HUDEP-2 (cell line): ENCODE measurements at regions not wholly inside any gene's neighbourhood (a gene's known extent, or its start where the extent isn't known, plus 50 kb on each side); places are given as distances from the start of the nearest gene placed in this dataset.

Experiments used
- DNase-seq, 76 experiments: peaks; one replicate each; lab custom pipeline; 2025; ENCODE audit not compliant: unreplicated experiment in 76 of 76; lab: John Stamatoyannopoulos, UW

DNA sequence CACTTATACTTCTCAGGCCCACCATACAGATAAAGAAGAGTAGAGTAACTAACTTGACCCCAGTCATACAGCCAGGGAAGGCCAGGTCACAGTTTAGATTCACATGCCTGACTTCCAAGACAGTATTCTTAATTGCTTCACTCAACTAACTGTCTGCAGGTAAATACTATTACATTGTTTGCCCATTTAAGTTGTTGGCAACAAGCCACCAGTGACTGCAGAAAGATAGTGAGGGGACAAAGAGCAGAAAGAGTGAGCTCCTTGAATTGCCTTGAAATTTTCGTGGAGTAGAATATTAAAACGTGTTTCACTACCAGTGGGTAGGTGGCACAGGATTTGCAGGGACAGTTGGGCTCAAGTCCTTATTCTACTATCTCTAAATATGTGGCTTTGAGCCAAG, 146.3 kb upstream of the RMST start:
- no peak for DNase-seq

DNA sequence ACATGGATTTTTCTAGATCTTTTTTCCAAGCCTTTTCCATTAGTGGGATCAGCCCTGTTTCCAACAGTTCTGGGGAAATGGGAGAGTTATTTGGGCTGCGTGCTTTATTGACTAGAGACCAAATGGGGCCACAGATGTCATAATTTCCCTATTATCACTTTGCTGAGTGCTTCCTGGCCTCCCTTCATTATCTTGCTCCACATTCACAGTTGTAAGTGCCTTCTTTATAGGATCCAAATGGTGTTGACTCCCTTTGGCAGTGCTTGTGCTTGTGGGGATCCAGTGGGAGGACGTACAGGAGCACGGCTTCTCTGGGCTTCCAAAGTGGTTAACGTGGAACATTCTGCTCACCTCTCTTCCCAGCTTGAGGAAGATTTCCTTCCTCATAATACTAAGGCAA, 141.0 kb upstream of the RMST start:
- no peak for DNase-seq

DNA sequence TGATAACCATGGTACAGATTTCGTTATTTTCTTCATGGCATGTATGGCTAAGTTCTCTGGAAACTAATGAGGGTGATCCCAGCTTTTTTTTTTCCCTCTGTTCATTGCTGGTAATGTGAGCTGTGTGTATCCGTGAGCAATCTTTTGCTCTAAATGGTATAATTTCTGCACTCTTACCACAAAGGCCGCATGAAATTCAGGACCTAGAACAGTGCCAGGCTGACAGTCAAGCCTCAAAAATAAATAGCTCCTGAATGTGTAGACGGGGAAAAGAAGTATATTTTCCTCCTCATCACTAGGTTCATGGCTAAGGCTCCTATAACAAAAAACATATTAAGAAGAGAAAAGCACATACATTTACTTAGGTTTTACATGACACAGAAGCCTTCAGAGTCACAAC, 140.2 kb upstream of the RMST start:
- DNase-seq: no peak

DNA sequence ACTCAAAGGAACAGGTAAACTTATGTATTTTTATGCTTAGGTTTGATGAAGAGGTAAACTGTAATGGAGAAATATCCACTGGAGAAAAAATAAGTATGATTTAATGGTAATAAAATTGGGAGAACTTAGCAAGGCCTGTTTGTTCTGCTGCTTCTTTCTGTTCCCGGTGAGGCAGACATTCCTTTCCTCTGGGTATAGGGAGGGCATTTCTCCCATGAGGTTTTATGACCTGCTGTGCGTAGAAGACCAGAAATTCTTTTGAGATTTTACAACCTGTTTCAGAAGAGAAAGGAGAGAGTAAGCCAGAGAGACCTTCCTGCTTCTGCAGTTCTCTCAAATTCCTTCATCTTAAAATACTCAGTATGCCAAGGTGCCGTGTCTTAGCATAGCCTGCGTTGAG, 139.4 kb upstream of the RMST start:
- no peak for DNase-seq

DNA sequence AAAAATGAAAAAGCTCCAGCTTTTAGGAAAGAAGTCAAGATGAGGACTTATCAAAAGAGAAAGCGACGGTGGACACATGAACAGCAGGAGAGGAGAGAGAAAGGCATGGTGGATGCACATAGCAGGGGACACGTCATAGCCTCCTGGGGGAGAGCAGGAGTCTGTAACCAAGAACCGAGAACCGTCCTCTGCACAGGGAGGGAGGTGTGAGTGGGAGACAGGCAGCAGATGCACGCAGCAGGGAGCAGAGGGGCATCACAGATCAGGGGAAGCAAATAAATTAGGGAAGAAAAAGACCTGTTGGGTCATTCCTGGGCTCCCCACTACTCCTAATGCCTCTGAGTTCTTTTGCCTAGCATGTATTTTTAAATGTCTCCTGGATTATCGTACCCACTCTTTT, 138.1 kb upstream of the RMST start:
- DNase-seq: no peak

DNA sequence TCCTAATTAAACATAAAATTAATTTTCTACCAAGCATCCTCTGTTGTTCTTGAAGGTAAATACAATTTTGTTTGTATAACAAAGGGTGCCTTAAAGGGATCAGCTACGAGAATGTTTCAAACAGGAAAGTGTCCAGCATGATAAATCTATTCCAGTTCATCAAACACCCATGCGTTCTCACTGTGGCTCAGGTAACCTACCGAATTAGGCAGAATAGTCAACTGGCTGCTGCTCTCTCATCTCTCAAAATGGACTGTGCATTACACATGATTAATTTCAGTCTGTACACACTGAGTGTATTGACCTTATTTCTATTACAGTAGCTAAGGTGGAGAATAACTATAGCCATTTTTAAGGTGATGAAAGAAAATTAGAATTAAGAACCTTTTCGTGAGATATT, 127.5 kb upstream of the RMST start:
- no peak for DNase-seq

DNA sequence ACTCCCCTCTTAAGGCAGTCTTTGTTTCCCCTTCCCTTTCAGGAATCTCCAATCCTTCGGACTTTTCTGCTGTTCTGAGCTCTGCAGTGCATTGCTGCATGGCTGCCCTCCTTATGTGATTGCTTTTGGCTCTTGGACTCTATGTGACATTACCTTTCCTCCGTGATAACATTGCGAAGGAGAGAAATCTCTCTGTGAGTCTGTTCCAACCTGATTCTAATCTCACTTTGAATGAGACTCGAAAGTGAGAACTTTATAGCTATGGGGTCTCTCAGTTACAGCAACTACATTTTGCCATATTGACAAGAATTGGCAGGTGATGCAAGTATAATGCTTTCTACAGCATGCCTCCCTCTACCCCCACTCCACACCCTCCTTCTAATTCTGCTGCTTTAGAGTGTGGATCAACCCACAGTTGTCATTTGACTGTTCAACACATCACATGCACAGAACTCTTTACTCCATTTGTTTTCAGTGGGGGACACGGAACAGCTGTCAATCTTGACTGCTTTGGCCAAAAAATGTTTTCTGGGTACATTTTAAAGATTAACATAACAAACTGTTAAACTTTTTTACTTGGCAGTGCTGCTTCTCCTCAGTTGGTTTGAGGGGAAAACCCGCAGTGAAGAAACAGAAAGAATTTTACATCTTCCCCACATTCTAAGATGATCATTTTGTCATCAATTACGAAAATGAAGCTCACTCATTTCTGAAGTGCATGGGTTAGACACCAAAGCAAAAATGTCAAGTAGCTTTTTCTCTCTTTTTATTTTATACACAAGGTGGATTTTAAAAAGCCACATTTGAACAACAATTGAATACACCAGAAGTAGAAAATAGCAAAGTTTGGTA, 125.5 kb upstream of the RMST start:
- no peak for DNase-seq

DNA sequence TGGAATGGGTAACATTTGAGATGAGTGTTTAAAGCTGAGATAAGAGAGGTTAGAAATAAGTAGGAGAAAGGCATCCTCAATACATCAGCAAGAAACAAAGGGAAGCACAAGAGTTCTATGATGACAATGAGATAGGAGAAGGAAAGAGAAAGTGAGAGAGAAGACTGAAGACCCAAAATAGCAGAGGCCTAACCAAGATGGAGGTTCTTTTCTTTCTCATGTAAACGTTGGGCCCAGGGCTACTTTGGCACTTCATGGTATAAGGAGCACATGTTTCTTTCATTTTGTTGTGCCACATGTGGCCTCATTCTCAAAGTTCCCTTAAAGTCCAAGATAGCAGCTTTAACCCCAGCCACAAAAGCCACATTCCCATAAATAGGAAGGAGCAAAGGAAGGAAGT, 120.5 kb upstream of the RMST start:
- DNase-seq: no peak

DNA sequence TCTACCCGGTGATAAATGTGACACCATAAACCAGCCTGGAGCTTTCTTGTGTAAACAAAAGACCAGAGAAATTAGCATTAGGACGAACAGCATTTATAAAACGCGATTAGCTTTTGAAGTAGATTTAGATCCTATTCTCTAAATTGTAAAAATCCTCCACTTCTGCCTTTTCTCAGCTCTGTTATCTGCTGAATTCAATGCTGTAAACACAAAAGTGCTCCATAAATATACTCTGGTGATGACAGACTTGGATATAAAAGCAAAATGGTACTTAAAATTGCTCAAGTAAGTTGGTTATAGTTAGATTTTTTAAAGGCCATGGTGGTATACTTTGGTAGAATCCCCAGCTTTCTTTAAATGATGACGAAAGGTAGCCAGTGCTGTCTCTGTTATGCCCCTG, 114.6 kb upstream of the RMST start:
- no peak for DNase-seq

DNA sequence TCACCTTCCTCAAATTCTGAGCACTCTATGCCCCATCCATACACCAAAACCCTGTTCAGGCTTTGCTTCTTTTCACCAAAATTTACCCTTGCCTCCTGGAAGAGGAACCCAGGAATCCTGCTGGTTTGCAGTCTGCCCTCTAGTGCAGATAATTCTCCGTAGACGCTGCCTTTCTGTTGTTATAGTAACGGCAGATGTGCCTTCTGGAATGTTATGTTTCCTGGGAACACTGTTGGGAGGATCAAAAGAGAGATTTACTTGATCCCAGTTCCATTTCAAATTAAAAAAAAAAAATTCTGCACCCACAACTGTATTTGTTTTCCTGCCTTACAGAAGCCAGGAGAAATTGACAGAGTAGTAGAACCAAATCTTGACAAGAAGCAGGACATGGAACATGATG, 104.2 kb upstream of the RMST start:
- DNase-seq: no peak

DNA sequence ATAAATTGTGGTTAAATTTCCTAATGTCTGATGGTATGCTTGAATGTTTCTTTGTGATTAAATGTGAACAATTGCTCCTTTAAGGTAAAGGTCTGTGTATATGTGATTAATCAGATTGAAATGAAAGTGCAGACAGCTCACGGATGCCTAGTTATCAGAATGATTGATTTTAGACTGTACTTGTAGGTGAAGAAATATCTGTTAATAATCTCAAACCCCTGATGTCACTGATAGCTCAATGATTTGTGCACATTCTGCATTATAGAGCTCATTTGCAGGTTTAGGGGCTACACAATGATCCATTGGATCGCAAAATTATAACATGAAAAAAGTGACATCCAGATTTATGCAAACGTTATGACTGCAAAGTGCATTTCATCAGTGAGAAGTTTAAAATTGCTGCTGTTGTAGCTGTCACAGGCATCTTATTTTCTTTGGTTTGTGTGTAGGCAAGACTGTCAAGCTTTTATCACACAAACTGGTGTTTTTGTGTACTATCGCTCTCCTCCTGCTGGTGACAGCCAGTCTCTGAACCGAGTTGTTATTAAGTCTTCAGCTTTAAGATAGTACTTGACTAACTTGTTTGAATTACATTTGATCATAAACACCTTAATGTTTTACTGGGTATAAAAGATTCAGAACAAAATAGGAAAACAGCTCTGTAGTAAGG, 103.4 kb upstream of the RMST start:
- no peak for DNase-seq

DNA sequence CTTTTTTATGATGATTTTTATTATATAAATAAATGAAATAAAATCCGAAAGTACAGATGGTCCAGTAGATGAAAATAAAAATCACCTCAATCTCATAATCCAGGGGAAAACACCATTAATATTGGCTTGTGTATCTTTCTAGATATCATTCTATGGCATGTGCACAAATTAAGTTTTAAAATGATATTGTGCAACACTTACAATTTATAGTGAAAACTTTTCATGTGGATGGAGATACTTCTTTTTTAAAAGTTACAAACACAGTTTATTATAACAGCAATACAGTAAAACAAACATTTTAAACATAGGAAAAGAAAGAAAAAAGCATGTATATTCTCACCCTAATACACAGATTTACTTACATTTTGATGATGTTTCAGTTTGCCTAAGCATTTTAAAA, 98.9 kb upstream of the RMST start:
- DNase-seq: no peak

DNA sequence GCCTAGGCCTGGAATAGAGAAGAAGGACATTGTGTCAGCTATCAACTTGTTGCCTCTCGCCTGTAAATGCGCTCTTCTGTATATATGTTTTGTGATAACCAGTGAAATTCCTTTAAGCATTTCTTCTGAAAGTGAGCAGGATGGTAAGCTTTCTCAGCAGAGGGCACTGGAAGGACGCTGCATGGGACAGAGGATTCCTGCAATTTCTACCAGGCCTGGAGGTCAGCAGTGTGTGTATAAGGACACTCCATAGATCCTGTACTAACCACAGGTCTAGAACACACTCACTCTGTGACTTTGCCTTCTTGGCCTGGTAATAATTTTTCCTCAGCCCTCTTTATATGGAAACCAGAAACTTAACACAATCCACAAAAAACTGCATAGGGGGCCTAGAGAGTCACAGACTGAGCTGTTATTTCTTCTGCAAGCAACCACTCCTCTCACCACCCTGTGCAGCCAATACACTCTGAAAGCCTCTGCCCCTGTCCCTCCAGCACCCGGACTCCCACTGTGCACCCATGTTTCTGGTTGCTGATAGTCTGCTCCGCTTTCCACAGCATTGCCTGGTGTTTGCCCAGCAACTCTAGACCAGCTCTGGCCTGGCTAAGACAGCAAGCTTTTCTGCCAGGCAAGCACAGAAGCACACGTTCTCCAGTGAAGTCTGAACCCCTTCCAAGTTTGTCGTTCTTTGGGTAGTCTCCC, 94.0 kb upstream of the RMST start:
- DNase-seq: no peak

DNA sequence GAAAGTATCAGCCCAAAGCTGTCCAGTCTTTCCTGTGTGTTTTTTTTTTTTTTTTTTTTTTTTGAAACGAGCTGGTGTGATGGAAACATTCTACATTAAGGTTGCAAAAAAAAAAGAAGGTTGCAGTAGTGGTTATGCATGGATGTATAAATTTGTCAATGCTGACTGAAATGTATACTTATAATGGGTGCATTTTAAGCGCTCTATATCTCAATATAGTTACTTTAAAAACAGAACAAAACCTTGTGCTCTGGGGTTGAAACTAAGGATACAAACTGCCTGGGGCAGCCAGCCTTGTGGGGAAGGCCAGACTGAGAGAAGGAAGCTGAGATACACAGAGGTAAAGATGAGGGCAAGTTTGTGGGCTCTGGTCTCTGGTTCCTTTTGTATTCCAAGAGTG, 87.3 kb upstream of the RMST start:
- DNase-seq: no peak

DNA sequence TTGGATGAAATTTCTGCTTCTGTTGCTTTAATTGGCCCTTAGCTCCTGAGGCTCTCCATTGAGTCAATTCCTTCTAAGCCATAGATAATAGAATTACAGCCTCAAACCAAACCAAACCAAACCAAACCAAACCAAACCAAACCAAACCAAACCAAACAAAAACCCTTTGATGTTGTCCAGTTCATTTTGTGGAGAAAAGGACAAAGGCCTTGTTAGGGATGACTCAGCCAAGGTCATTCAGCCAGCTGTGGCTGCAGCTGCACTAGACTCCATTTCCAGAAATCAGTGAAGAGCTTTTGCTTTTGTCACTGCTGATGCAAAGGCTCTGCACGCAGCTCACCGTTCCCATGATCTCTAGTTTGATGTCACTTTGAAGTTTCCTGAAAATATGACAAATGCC, 82.2 kb upstream of the RMST start:
- DNase-seq: no peak

DNA sequence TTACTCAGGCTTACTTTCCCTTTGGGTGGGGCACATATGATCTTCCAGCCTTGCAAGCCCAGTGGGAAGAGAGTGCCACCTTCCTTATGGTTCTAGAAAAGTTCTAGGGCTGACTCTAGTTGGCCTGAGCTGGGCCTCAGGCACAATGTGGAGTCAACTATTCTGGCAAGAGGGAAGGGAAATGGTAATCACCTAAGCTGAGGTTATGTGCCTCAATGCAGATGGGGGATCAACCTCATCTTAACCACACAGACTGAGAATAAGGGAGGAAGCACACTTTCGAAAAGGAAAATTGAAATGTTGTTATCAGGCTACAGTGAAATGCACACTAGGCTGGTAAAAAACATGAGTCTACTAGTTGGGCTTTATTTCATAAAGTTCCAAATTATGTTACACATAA, 77.5 kb upstream of the RMST start:
- DNase-seq: no peak

DNA sequence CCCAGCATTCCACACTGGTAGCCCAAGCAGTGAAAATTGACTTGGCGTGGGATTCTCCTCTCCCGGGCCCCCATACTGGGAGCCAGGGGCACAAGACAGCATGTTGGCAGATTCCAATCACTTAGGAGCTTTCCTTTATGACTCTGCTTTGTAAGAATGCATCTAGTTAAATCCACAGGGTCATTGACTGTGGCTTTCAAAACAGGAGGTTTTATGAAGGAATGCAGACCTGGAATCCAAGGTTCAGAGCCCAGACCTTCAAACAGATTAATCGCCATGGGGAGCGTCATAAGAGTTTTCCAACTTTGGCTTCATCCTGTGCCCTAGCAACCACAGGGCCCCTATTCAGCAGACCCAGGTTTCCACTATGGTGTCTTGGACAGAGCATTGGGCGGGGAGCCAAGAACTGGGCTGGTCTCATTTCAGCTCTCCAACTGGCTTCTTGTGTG, 76.4 kb upstream of the RMST start:
- DNase-seq: peak in 1 of 76 experiments; percentile 4

DNA sequence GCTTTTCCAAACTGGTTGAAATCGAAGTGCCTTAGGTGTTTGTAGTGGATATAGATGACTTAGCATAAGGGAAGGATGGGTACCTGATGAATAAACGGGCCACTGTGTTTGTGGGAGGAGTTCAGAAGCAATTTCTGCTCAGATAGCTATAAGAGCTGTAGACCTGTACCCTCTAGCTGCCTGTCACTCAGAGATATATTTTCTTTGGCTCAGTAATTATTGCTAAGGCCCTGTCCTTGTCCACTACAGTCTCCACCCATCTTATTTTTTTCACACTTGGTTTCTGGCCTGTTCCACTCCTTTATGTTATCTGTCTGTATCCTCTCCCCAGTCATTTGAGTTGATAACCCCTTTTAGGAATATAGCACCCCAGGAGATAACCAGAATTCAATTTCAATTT, 74.8 kb upstream of the RMST start:
- DNase-seq: no peak

DNA sequence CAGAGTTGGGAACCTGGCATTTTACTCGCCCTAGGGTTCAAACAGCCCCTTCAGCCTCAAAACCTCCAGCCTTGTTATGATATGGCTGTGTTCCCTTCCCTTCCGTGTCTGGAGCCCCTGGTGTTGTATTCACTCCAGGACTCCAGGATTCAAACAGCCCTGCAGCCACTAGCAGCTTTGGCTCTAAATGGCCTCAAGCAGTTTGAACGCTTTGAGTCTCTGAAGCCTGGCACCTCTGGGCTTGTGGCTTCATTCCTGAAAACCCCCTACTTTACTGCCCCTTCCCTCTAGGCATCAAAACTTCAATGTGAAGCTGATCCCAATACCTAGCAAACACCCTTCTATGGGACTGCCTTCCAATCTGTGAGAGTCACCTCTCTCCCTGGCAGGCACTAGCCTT, 67.9 kb upstream of the RMST start:
- DNase-seq: no peak

DNA sequence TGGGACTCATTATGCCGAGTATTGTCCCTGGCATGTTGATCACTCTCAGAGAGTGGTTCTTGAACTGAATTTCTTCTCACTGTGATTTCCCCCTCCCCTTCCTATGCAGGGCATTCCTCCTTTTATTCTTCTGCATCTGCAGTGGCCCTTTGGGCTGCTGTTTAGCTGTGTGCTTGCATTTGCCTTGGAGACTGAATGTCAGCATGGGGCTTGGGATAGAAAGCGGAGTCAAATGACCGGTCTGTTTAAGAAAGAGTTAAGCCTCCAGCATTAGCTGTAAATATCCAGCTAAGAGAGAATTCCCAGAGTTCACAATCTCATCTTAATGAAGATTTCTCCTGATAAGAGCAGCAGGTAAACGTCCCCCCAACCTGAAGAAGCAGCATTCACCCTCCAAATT, 65.6 kb upstream of the RMST start:
- no peak for DNase-seq

DNA sequence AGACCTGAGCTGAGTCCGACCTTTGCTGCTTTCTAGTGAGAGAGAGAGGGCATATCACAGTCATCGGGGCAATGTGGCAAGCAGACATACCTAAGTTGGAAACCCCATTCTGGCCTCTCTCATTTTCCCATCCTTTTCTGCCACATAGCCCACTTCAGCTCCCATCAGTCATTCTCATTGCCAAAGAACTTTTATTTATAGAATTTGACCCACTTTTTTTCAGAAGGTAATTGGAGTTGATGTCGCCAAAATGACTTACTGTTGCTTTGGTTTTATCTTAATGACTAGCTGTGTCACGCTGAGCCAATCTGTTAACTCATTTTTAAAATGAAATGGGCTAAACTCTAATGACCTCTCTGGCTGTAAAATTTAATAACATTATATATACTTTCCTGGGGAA, 63.9 kb upstream of the RMST start:
- no peak for DNase-seq

DNA sequence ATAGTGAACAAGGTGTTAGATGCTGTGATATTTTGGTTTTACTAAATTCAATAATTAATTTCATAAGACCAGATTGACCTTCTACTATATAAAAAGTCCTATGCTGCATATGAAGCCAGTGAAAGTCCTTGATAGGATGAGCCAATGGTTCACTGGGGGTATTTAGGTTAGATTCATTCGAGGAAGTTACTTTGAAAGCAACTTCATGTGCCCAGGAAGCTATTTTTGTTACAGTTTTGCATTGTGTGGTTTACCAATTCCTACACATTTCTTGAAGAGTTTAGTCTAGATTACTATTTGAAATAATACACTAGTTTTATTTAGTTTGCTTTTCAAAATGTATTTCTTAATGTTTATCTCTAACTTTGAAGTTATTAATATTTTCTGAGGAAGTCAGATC, 58.5 kb upstream of the RMST start:
- no peak for DNase-seq
